DOHH2 (cell line): ENCODE measurements at regions not wholly inside any gene's neighbourhood (a gene's known extent, or its start where the extent isn't known, plus 50 kb on each side); places are given as distances from the start of the nearest gene placed in this dataset.
"Not testable (repeated sequence)": the region's sequence is repeated elsewhere in the genome, so short reads cannot be mapped to it uniquely, and the experiment has no call there.

ENCODE experiments used
- H3F3A ChIP-seq: fragments of 200-600 bp; sonication (generic), shearing (Covaris generic); 2 replicates; pipeline ENCODE4 v1.6.0; 2016; ENCODE audit warnings: antibody characterized with exemption, mild to moderate bottlenecking; ENCODE audit not compliant: control insufficient read depth, insufficient read depth
- H3K27ac ChIP-seq: fragments of 200-600 bp; sonication (generic); 2 replicates; pipeline ENCODE4 v1.5.1; 2014; ENCODE audit warnings: low read depth, mild to moderate bottlenecking, low read length, moderate library complexity
- H3K27me3 ChIP-seq: fragments of 200-600 bp; sonication (generic); 2 replicates; pipeline ENCODE4 v1.6.1; 2014; ENCODE audit warnings: mild to moderate bottlenecking, low read length, mixed read lengths; ENCODE audit not compliant: control insufficient read depth
- H3K36me3 ChIP-seq: fragments of 200-600 bp; sonication (generic); 2 replicates; pipeline ENCODE4 v1.6.1; 2014; ENCODE audit warnings: mild to moderate bottlenecking, low read length, moderate library complexity, mixed read lengths; ENCODE audit not compliant: control insufficient read depth
- H3K4me1 ChIP-seq: fragments of 200-600 bp; sonication (generic); 2 replicates; pipeline ENCODE4 v1.6.1; 2014; ENCODE audit warnings: mild to moderate bottlenecking, low read length, mixed read lengths; ENCODE audit not compliant: control insufficient read depth
- H3K4me2 ChIP-seq: fragments of 200-600 bp; sonication (generic); 2 replicates; pipeline ENCODE4 v1.6.0; 2014; ENCODE audit warnings: mild to moderate bottlenecking, low read length, moderate library complexity
- H3K4me3 ChIP-seq: fragments of 200-600 bp; sonication (generic); 2 replicates; pipeline ENCODE4 v1.5.1; 2014; ENCODE audit warnings: mild to moderate bottlenecking, low read length, mixed read lengths
- H3K79me2 ChIP-seq: fragments of 200-600 bp; sonication (generic); 2 replicates; pipeline ENCODE4 v1.6.1; 2014; ENCODE audit warnings: mild to moderate bottlenecking, low read length, mixed read lengths; ENCODE audit not compliant: control insufficient read depth
- H3K9me2 ChIP-seq: fragments of 200-600 bp; sonication (generic); replicated peaks from 2 replicates; pipeline ENCODE4 v1.6.1; 2014; ENCODE audit warnings: mild to moderate bottlenecking, low read length, mixed read lengths; ENCODE audit not compliant: control insufficient read depth
- H3K9me3 ChIP-seq: fragments of 200-600 bp; sonication (generic); 2 replicates; pipeline ENCODE4 v1.6.1; 2014; ENCODE audit warnings: antibody characterized with exemption, low read length, mixed read lengths; ENCODE audit not compliant: control insufficient read depth, insufficient read depth
- H4K20me1 ChIP-seq: fragments of 200-600 bp; sonication (generic); 2 replicates; pipeline ENCODE4 v1.6.0; 2014; ENCODE audit warnings: low read depth, mild to moderate bottlenecking, antibody characterized with exemption, low read length, moderate library complexity; ENCODE audit not compliant: control insufficient read depth, insufficient read depth
- EZH2phosphoT487 ChIP-seq: fragments of 200-600 bp; sonication (generic); IDR thresholded peaks from 2 replicates; pipeline ENCODE4 v1.6.1; 2017; ENCODE audit warnings: borderline replicate concordance, mild to moderate bottlenecking, antibody characterized with exemption, low read length, moderate library complexity, mixed read lengths
- TF ChIP-seq, protein P1 (sequence below): fragments of 200-600 bp; sonication (generic); IDR thresholded peaks from one replicate; pipeline ENCODE4 v1.5.1; 2014; ENCODE audit warnings: antibody characterized with exemption, mild to moderate bottlenecking, low read depth, low read length; ENCODE audit not compliant: poor library complexity, severe bottlenecking

DNA sequence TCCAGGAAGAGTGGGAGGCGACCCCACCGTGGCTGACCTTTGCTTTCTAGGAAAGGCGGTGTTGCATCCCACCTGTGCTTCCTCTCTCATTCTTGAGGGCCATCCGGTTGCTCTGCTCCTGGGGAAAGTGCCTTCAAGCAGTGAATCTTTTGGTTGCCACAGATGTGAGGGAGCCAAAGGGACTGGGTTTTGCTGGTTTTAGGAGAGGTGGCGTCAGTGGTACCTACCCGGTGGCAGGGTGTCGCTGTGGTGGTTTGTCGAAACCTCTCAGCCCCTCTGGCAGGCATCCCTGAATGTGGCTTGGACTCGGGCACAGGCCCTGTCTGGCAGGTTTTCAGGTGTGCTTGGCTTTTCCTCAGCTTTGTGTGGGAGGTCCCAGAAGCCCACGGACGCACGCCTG, 611.5 kb downstream of the KCNJ18 start:
- Histone ChIP-seq H3K4me1 (no peaks in the 10 kb centered on the region), H4K20me1 (no peaks in the 10 kb centered on the region), H3K4me2 (no peak overlapping the region), H3K27ac (no peak overlapping the region), H3K79me2 (no peaks in the 10 kb centered on the region), H3K4me3 (no peak overlapping the region), H3K36me3 (no peaks in the 10 kb centered on the region), H3F3A (no peaks in the 10 kb centered on the region), H3K9me2 (no peaks in the 10 kb centered on the region), H3K9me3 (peaks cover 35% of the 10 kb centered on the region; the same call in 1 of the 2 replicates), H3K27me3 (no peaks in the 10 kb centered on the region)
- TF ChIP-seq, protein P1, sequence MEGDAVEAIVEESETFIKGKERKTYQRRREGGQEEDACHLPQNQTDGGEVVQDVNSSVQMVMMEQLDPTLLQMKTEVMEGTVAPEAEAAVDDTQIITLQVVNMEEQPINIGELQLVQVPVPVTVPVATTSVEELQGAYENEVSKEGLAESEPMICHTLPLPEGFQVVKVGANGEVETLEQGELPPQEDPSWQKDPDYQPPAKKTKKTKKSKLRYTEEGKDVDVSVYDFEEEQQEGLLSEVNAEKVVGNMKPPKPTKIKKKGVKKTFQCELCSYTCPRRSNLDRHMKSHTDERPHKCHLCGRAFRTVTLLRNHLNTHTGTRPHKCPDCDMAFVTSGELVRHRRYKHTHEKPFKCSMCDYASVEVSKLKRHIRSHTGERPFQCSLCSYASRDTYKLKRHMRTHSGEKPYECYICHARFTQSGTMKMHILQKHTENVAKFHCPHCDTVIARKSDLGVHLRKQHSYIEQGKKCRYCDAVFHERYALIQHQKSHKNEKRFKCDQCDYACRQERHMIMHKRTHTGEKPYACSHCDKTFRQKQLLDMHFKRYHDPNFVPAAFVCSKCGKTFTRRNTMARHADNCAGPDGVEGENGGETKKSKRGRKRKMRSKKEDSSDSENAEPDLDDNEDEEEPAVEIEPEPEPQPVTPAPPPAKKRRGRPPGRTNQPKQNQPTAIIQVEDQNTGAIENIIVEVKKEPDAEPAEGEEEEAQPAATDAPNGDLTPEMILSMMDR, result no peak
- TF ChIP-seq EZH2phosphoT487, result no peak

DNA sequence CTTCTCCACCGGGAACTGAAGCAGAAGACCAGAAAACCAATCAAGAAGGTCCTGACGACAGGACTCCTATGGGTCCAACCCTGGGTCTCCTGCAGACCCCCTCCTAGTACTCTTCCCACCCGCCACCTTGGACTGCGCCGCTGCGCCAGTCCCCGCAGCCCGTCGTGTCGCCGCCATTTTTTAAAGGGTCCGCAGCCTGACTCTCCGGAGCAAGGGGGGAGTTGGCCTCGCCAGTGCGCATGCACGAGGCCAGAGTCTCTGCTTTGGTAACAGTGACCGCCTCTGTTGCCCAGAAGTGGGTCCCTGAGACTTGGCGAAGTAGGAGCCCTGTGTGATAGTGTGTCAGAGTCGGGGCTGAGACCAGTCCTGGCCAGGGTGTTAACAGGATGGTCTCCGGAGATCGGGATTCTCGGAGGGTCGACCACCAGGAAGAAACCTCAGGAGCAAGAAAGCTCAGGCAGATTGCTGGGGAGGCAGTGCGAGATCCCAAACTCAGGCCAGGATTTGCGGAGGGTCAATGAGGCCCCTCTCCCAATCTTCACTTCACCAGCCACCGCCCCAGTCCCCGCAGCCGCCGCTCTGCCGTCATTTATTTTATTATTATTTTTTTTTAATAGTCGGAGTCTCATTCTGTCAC, 612.5 kb downstream of the KCNJ18 start:
- no peaks in the 10 kb centered on the region for H3K4me1 ChIP-seq
- H3K79me2 ChIP-seq, result no peaks in the 10 kb centered on the region
- H3K9me3 ChIP-seq, result peaks cover 32% of the 10 kb centered on the region; the same call in 1 of the 2 replicates
- H3K9me2 ChIP-seq, result no peaks in the 10 kb centered on the region
- TF ChIP-seq EZH2phosphoT487, result no peak
- TF ChIP-seq, protein P1, result no peak
- H3K4me2 ChIP-seq, result no peak overlapping the region
- H3K36me3 ChIP-seq, result no peaks in the 10 kb centered on the region
- no peak overlapping the region for H3K27ac ChIP-seq
- H3F3A ChIP-seq, result no peaks in the 10 kb centered on the region
- H3K4me3 ChIP-seq, result no peak overlapping the region
- no peaks in the 10 kb centered on the region for H4K20me1 ChIP-seq
- H3K27me3 ChIP-seq, result no peaks in the 10 kb centered on the region

DNA sequence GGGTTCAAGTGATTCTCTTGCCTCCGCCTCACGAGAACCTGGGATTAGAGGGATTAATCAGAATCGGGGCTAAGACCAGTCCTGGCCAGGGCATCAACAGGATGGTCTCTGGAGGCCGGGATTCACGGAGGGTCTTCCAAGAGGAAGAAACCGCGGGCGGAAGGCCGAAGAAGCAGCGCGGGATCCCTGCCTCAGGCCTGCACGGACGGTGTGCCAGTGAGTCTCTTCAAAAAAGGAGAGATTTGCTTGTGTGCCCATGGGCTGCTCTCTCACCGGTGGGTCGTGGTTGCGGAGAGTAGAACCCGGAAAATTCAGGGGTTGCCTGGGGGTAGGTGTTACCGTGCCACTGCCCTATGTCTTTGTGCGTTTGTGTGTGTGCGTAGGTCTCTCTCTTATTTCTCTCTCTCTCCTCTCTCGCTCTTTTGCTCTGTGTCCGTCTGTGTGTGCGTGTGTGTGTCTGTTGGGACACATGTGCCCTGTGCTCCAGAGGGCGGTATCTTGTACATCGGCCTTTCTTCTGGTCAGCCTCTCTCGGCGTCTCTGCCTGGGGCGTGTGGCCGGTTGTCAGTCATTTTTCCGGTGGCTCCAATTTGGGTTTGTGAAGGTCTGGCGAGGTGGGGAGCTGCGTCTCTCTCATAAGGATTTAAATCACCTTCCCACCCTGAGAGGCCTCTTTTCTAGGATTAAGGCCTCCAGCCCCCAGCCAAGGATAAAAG, 613.2 kb downstream of the KCNJ18 start:
- H3K27ac ChIP-seq, result no peak overlapping the region
- TF ChIP-seq, protein P1, result no peak
- no peak for TF ChIP-seq EZH2phosphoT487
- H4K20me1 ChIP-seq, result no peaks in the 10 kb centered on the region
- no peaks in the 10 kb centered on the region for H3K9me2 ChIP-seq
- H3K27me3 ChIP-seq, result no peaks in the 10 kb centered on the region
- H3F3A ChIP-seq, result no peaks in the 10 kb centered on the region
- no peak overlapping the region for H3K4me3 ChIP-seq
- H3K36me3 ChIP-seq, result no peaks in the 10 kb centered on the region
- no peaks in the 10 kb centered on the region for H3K79me2 ChIP-seq
- no peak overlapping the region for H3K4me2 ChIP-seq
- H3K4me1 ChIP-seq, result no peaks in the 10 kb centered on the region
- H3K9me3 ChIP-seq, result peaks cover 26% of the 10 kb centered on the region; the same call in 1 of the 2 replicates

DNA sequence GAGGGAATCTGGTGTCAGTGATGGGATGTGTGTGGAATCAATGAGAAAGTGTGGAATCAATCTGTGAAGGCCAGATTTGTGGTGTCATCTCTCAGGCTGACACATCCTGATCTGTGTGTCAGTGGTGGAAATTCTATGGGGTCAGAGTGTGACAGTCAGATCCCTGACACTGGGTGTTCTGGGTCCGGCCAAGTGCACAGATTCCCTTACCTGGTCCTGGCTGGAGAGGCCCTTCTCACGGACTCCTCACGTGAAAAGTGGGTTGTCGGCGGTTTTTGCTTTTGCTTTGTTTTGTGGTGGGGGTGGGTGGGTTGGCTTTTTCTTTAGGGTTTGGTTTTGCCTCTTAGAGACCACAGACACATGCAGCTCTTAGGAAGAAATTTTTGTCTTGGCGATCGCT, 618.0 kb downstream of the KCNJ18 start:
- not testable (repeated sequence) for H3K27ac ChIP-seq, H3K79me2 ChIP-seq, H3K27me3 ChIP-seq, H3K9me2 ChIP-seq, H3K4me2 ChIP-seq, H3K36me3 ChIP-seq, H3K4me1 ChIP-seq, H3F3A ChIP-seq, H3K9me3 ChIP-seq, H4K20me1 ChIP-seq, H3K4me3 ChIP-seq
